ENCODE measurements at regions not wholly inside any gene's neighbourhood (a gene's known extent, or its start where the extent isn't known, plus 50 kb on each side); places are given as distances from the start of the nearest gene placed in this dataset.
"Not testable (repeated sequence)": the region's sequence is repeated elsewhere in the genome, so short reads cannot be mapped to it uniquely, and the experiment has no call there.

- Histone ChIP-seq H2AFZ (ENCODE audit: low read length) (peak overlapping the region; percentile 35), H3K4me2 (ENCODE audit: insufficient read depth, low read length) (no peak overlapping the region), H3K36me3 (ENCODE audit: insufficient read depth, low read length) (no peaks in the 10 kb centered on the region), H3K79me2 (ENCODE audit: insufficient read depth, low read length) (no peaks in the 10 kb centered on the region), H4K20me1 (ENCODE audit: insufficient read depth, low read length) (no peaks in the 10 kb centered on the region), H3K4me1 (ENCODE audit: insufficient read depth, low read length) (no peaks in the 10 kb centered on the region), H3K9me3 (ENCODE audit: low read depth, low read length) (no peaks in the 10 kb centered on the region), H3K27me3 (ENCODE audit: insufficient read depth, low read length) (no peaks in the 10 kb centered on the region), H3K4me3 (ENCODE audit: insufficient read depth, low read length) (no peak overlapping the region), H3K27ac (ENCODE audit: low read depth, low read length) (no peak overlapping the region)
- TF ChIP-seq CTCF (IDR thresholded peaks at IDR 0.05; ENCODE audit: extremely low read depth, low read depth, low read length) = no peak
- DNase-seq (ENCODE audit: insufficient read length, low spot score, missing footprints) = peak; percentile 52
These were observed 58.9 kb upstream of the CNTLN start for GRCh38 chr9:17075758-17076485.

GRCh38 chr9:17075146-17075757 lies 59.6 kb upstream of the CNTLN start:
- no peaks in the 10 kb centered on the region for H4K20me1 ChIP-seq (ENCODE audit: insufficient read depth, low read length)
- no peak for DNase-seq (ENCODE audit: insufficient read length, low spot score, missing footprints)

GRCh38 chr9:17072563-17072962 lies 62.3 kb upstream of the CNTLN start:
- not testable (repeated sequence) for H2AFZ ChIP-seq (ENCODE audit: low read length); H4K20me1 ChIP-seq (ENCODE audit: insufficient read depth, low read length); H3K36me3 ChIP-seq (ENCODE audit: insufficient read depth, low read length); H3K4me3 ChIP-seq (ENCODE audit: insufficient read depth, low read length); H3K27me3 ChIP-seq (ENCODE audit: insufficient read depth, low read length); H3K9me3 ChIP-seq (ENCODE audit: low read depth, low read length); H3K79me2 ChIP-seq (ENCODE audit: insufficient read depth, low read length); H3K4me1 ChIP-seq (ENCODE audit: insufficient read depth, low read length); H3K27ac ChIP-seq (ENCODE audit: low read depth, low read length); H3K4me2 ChIP-seq (ENCODE audit: insufficient read depth, low read length); DNase-seq (ENCODE audit: insufficient read length, low spot score, missing footprints)

More at GRCh38 chr9:17075146-17075757, 59.6 kb upstream of the CNTLN start:
- Histone ChIP-seq H3K27me3 (ENCODE audit: insufficient read depth, low read length) (no peaks in the 10 kb centered on the region), H2AFZ (ENCODE audit: low read length) (peak overlapping the region; percentile 35), H3K27ac (ENCODE audit: low read depth, low read length) (no peak overlapping the region), H3K36me3 (ENCODE audit: insufficient read depth, low read length) (no peaks in the 10 kb centered on the region), H3K4me3 (ENCODE audit: insufficient read depth, low read length) (no peak overlapping the region), H3K4me2 (ENCODE audit: insufficient read depth, low read length) (no peak overlapping the region), H3K79me2 (ENCODE audit: insufficient read depth, low read length) (no peaks in the 10 kb centered on the region), H3K4me1 (ENCODE audit: insufficient read depth, low read length) (no peaks in the 10 kb centered on the region), H3K9me3 (ENCODE audit: low read depth, low read length) (no peaks in the 10 kb centered on the region)
- TF ChIP-seq CTCF (IDR thresholded peaks at IDR 0.05; ENCODE audit: extremely low read depth, low read depth, low read length) = no peak

GRCh38 chr9:17068671-17069070 lies 66.2 kb upstream of the CNTLN start:
- Histone ChIP-seq H3K4me2 (ENCODE audit: insufficient read depth, low read length) (no peak overlapping the region), H3K27me3 (ENCODE audit: insufficient read depth, low read length) (no peaks in the 10 kb centered on the region), H3K4me3 (ENCODE audit: insufficient read depth, low read length) (no peak overlapping the region), H3K4me1 (ENCODE audit: insufficient read depth, low read length) (peaks cover 4% of the 10 kb centered on the region), H3K79me2 (ENCODE audit: insufficient read depth, low read length) (no peaks in the 10 kb centered on the region), H2AFZ (ENCODE audit: low read length) (peak overlapping the region; percentile 49), H3K27ac (ENCODE audit: low read depth, low read length) (no peak overlapping the region), H3K36me3 (ENCODE audit: insufficient read depth, low read length) (no peaks in the 10 kb centered on the region), H3K9me3 (ENCODE audit: low read depth, low read length) (no peaks in the 10 kb centered on the region), H4K20me1 (ENCODE audit: insufficient read depth, low read length) (no peaks in the 10 kb centered on the region)
- DNase-seq (ENCODE audit: insufficient read length, low spot score, missing footprints) = no peak
- no peak for TF ChIP-seq CTCF (IDR thresholded peaks at IDR 0.05; ENCODE audit: extremely low read depth, low read depth, low read length)

Measured in osteoblast (primary cell).